Eye (tissue), 1 donor: ENCODE measurements at regions not wholly inside any gene's neighbourhood (a gene's known extent, or its start where the extent isn't known, plus 50 kb on each side); places are given as distances from the start of the nearest gene placed in this dataset.
"Not testable (repeated sequence)": the region's sequence is repeated elsewhere in the genome, so short reads cannot be mapped to it uniquely, and the experiment has no call there.

Experiments
- DNase-seq: peaks from one replicate; pipeline ENCODE4 v3.0.0-alpha.2; 2015

GRCh38 chr3:144770915-144771351 is 799.3 kb downstream of the DIPK2A start:
- DNase-seq: peak; percentile 61

- DNase-seq: peak; percentile 27
Observed at GRCh38 chr3:144771381-144771870, 799.8 kb downstream of the DIPK2A start.

- no peak for DNase-seq
Observed at GRCh38 chr3:144772372-144772771, 800.7 kb downstream of the DIPK2A start.

GRCh38 chr3:144773350-144773749 is 801.7 kb downstream of the DIPK2A start:
- no peak for DNase-seq

GRCh38 chr3:144774897-144775296 is 803.3 kb downstream of the DIPK2A start:
- no peak for DNase-seq

- DNase-seq: peak; percentile 18
Observed at GRCh38 chr3:144775551-144775950, 803.9 kb downstream of the DIPK2A start.

GRCh38 chr3:144777906-144778305 is 806.3 kb downstream of the DIPK2A start:
- DNase-seq: no peak

GRCh38 chr3:144791034-144791433 is 819.4 kb downstream of the DIPK2A start:
- no peak for DNase-seq

- DNase-seq: no peak
Observed at GRCh38 chr3:144801890-144802289, 830.3 kb downstream of the DIPK2A start.

GRCh38 chr3:144809380-144809779 is 837.8 kb downstream of the DIPK2A start:
- DNase-seq: no peak

GRCh38 chr3:144810160-144810559 is 838.5 kb downstream of the DIPK2A start:
- peak; percentile 18 for DNase-seq

GRCh38 chr3:144815655-144816054 is 844.0 kb downstream of the DIPK2A start:
- DNase-seq: no peak

GRCh38 chr3:144816323-144816722 is 844.7 kb downstream of the DIPK2A start:
- no peak for DNase-seq

- no peak for DNase-seq
Observed at GRCh38 chr3:144818973-144819372, 847.4 kb downstream of the DIPK2A start.

GRCh38 chr3:144820232-144820631 is 848.6 kb downstream of the DIPK2A start:
- not testable (repeated sequence) for DNase-seq

- DNase-seq: no peak
Observed at GRCh38 chr3:144820726-144821125, 849.1 kb downstream of the DIPK2A start.

- no peak for DNase-seq
Observed at GRCh38 chr3:144821583-144821982, 850.0 kb downstream of the DIPK2A start.

GRCh38 chr3:144822671-144823070 is 851.0 kb downstream of the DIPK2A start:
- DNase-seq: no peak

GRCh38 chr3:144831955-144832716 is 860.5 kb downstream of the DIPK2A start:
- DNase-seq: no peak

GRCh38 chr3:144839991-144840390 is 868.4 kb downstream of the DIPK2A start:
- no peak for DNase-seq

- no peak for DNase-seq
Observed at GRCh38 chr3:144840866-144841265, 869.2 kb downstream of the DIPK2A start.

- DNase-seq: no peak
Observed at GRCh38 chr3:144843099-144843498, 871.5 kb downstream of the DIPK2A start.

GRCh38 chr3:144852999-144853398 is 881.4 kb downstream of the DIPK2A start:
- DNase-seq: no peak

GRCh38 chr3:144854020-144854419 is 882.4 kb downstream of the DIPK2A start:
- DNase-seq: not testable (repeated sequence)

GRCh38 chr3:144859161-144859560 is 887.5 kb downstream of the DIPK2A start:
- DNase-seq: no peak
